ENCODE measurements at regions not wholly inside any gene's neighbourhood (a gene's known extent, or its start where the extent isn't known, plus 50 kb on each side); places are given as distances from the start of the nearest gene placed in this dataset.

DNA sequence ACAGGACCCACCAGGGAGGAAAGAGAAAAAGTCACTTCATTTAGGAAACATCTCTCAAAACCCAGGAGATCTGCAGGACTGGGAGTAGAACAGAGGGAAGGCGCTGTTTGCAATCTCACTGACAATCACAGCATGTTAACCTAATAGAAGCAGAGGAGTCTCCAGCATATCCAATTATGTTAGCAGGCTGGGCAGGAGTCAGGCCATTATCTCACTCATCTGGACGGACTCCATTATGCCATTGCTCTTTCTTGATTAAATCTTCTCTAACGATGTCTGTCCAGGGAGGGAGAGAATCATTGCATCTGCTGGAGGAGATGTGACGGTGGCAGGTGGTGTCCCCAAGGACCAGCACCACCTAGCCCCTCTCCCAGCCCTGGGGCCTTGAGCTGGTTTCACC, 203.8 kb upstream of the SFSWAP start:
- H4K20me1 ChIP-seq (ENCODE audit: low read depth), result no peaks in the 10 kb centered on the region
- no peak overlapping the region for H3K27ac Mint-ChIP-seq
- no peaks in the 10 kb centered on the region for H3K36me3 Mint-ChIP-seq
- H3K9me3 Mint-ChIP-seq, result no peaks in the 10 kb centered on the region
- peaks cover 11% of the 10 kb centered on the region for H3K4me1 Mint-ChIP-seq
- H3K4me3 Mint-ChIP-seq, result no peak overlapping the region
- no peaks in the 10 kb centered on the region for H3K9me3 ChIP-seq (ENCODE audit: low read depth)
- H3K27me3 ChIP-seq, result no peaks in the 10 kb centered on the region
- no peak for TF ChIP-seq EZH2phosphoT487 (IDR thresholded peaks at IDR 0.05)
- TF ChIP-seq EZH2 (IDR thresholded peaks at IDR 0.05), result no peak
- TF ChIP-seq, protein P1, sequence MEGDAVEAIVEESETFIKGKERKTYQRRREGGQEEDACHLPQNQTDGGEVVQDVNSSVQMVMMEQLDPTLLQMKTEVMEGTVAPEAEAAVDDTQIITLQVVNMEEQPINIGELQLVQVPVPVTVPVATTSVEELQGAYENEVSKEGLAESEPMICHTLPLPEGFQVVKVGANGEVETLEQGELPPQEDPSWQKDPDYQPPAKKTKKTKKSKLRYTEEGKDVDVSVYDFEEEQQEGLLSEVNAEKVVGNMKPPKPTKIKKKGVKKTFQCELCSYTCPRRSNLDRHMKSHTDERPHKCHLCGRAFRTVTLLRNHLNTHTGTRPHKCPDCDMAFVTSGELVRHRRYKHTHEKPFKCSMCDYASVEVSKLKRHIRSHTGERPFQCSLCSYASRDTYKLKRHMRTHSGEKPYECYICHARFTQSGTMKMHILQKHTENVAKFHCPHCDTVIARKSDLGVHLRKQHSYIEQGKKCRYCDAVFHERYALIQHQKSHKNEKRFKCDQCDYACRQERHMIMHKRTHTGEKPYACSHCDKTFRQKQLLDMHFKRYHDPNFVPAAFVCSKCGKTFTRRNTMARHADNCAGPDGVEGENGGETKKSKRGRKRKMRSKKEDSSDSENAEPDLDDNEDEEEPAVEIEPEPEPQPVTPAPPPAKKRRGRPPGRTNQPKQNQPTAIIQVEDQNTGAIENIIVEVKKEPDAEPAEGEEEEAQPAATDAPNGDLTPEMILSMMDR (IDR thresholded peaks at IDR 0.05), result no peak
- no peak overlapping the region for H3K9ac ChIP-seq
- no peak overlapping the region for H3K27ac ChIP-seq
- no peak overlapping the region for H2AFZ ChIP-seq (replicated peaks)
- peaks cover 18% of the 10 kb centered on the region for H3K27me3 Mint-ChIP-seq (ENCODE audit: insufficient read depth, low read depth)
- H3K4me2 ChIP-seq, result no peak overlapping the region
- H3K4me3 ChIP-seq, result no peak overlapping the region
- no peaks in the 10 kb centered on the region for H3K36me3 ChIP-seq
- H3F3A ChIP-seq (ENCODE audit: low read depth), result no peaks in the 10 kb centered on the region
- DNase-seq (ENCODE audit: low spot score), result no peak
- no peaks in the 10 kb centered on the region for H3K79me2 ChIP-seq (ENCODE audit: low read depth)
- H3K4me1 ChIP-seq, result no peaks in the 10 kb centered on the region

DNA sequence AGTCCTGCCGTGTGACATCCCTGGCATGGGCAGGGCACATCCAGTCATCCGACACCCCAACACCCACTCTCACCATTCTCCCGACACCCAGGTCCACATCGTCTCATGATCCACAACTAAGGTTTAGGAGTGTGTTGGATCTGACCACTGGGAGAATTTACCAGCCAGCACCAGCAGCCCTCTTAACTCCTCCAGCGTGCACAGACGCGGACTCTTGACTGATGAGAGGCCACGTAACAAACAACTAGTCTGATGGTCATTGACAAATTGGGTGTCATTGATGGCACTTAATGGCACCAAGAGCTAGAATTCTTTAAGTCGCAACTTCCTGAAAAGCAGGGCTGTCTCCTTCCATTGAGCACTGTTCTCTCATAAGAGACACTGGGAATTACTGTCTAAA, 203.0 kb upstream of the SFSWAP start:
- no peak for DNase-seq (ENCODE audit: low spot score)
- no peaks in the 10 kb centered on the region for H3F3A ChIP-seq (ENCODE audit: low read depth)

DNA sequence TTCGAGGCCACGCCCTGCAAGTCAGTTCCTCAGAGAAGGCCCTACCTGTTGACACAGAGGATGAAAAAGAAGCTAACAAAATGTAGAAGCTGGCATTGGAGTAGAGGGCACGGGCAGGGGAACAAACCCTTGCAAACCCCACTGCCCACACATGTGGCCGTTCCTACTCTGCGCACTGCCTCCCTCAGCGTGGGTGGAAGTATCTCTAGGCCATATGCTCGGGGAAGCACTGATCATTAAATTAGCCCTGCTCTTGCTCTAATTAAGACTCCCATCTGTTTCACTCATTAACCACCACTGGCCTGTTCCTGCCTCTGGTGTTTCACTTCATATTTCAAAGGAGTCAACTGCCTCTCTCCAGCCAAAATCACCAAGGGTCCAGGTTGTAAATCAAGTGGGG, 201.2 kb upstream of the SFSWAP start:
- no peak overlapping the region for H3K4me3 ChIP-seq
- H3K4me1 ChIP-seq, result no peaks in the 10 kb centered on the region
- H3K9me3 ChIP-seq (ENCODE audit: low read depth), result no peaks in the 10 kb centered on the region
- H4K20me1 ChIP-seq (ENCODE audit: low read depth), result no peaks in the 10 kb centered on the region
- no peak overlapping the region for H3K9ac ChIP-seq
- Mint-ChIP-seq H3K9me3 (peaks cover 2% of the 10 kb centered on the region), H3K27ac (no peak overlapping the region), H3K36me3 (no peaks in the 10 kb centered on the region), H3K4me3 (no peak overlapping the region), H3K27me3 (ENCODE audit: insufficient read depth, low read depth) (peaks cover 25% of the 10 kb centered on the region), H3K4me1 (peaks cover 22% of the 10 kb centered on the region)
- no peak overlapping the region for H3K27ac ChIP-seq
- H3K79me2 ChIP-seq (ENCODE audit: low read depth), result no peaks in the 10 kb centered on the region
- no peak for TF ChIP-seq EZH2 (IDR thresholded peaks at IDR 0.05)
- TF ChIP-seq, protein P1 (IDR thresholded peaks at IDR 0.05), result no peak
- TF ChIP-seq EZH2phosphoT487 (IDR thresholded peaks at IDR 0.05), result no peak
- H3K27me3 ChIP-seq, result no peaks in the 10 kb centered on the region
- no peak for DNase-seq (ENCODE audit: low spot score)
- no peak overlapping the region for H3K4me2 ChIP-seq
- no peak overlapping the region for H2AFZ ChIP-seq (replicated peaks)
- no peaks in the 10 kb centered on the region for H3F3A ChIP-seq (ENCODE audit: low read depth)
- no peaks in the 10 kb centered on the region for H3K36me3 ChIP-seq

More for the DNA sequence above, 203.0 kb upstream of the SFSWAP start:
- Histone ChIP-seq H3K36me3 (no peaks in the 10 kb centered on the region), H3K9ac (no peak overlapping the region), H3K4me1 (no peaks in the 10 kb centered on the region), H3K9me3 (ENCODE audit: low read depth) (no peaks in the 10 kb centered on the region), H3K4me2 (no peak overlapping the region), H4K20me1 (ENCODE audit: low read depth) (no peaks in the 10 kb centered on the region), H3K79me2 (ENCODE audit: low read depth) (no peaks in the 10 kb centered on the region), H3K4me3 (no peak overlapping the region), H2AFZ (replicated peaks) (no peak overlapping the region), H3K27ac (no peak overlapping the region), H3K27me3 (no peaks in the 10 kb centered on the region)
- Mint-ChIP-seq H3K4me3 (no peak overlapping the region), H3K27ac (no peak overlapping the region), H3K9me3 (no peaks in the 10 kb centered on the region), H3K27me3 (ENCODE audit: insufficient read depth, low read depth) (peaks cover 21% of the 10 kb centered on the region), H3K36me3 (no peaks in the 10 kb centered on the region), H3K4me1 (peaks cover 15% of the 10 kb centered on the region)
- TF ChIP-seq, protein P1 (IDR thresholded peaks at IDR 0.05), result no peak
- TF ChIP-seq EZH2 (IDR thresholded peaks at IDR 0.05) (no peak), EZH2phosphoT487 (IDR thresholded peaks at IDR 0.05) (no peak)
